Cardiac fibroblast (primary cell): ENCODE measurements at regions not wholly inside any gene's neighbourhood (a gene's known extent, or its start where the extent isn't known, plus 50 kb on each side); places are given as distances from the start of the nearest gene placed in this dataset.

Experiments
- DNase-seq, 2 donors: peaks; one replicate each; pipeline versions ENCODE4 v3.0.0 to v3.0.0-alpha.2; 2010; ENCODE audit warnings: low read depth in 2 of 2
- H3K4me3 ChIP-seq, 2 donors: replicated peaks in 1 of 2; 1 replicate in 1 of 2; 2 replicates in 1 of 2; pipeline ENCODE4 v1.5.1; 2011; ENCODE audit warnings: low read depth in 2 of 2, low read length in 2 of 2, mild to moderate bottlenecking in 2 of 2, moderate library complexity in 1 of 2
- TF ChIP-seq, protein P1 (sequence below): IDR thresholded peaks from one replicate; pipeline ENCODE4 v1.5.1; 2011; ENCODE audit warnings: low read depth, mild to moderate bottlenecking, low read length, inconsistent platforms

DNA sequence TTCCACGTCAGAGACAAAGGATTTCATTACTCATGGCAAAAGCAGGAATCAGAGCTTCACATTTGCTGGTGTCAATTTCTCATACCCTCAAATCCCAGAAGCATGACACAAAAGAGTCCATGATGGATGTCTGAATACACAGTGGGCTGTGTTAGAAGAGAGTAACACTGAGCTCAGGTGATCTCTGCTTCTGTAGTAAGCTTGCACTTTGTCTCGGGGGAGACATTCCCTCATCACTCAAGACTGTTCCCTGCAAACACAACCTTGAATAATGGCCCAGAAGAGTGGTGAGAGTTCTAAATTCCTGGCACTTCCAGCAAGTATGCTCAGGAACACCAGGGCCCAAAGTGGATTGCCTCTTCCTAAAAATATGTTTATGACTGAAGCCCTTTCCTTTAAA, 1787.2 kb upstream of the SEL1L start:
- DNase-seq: no peak
- TF ChIP-seq, protein P1, sequence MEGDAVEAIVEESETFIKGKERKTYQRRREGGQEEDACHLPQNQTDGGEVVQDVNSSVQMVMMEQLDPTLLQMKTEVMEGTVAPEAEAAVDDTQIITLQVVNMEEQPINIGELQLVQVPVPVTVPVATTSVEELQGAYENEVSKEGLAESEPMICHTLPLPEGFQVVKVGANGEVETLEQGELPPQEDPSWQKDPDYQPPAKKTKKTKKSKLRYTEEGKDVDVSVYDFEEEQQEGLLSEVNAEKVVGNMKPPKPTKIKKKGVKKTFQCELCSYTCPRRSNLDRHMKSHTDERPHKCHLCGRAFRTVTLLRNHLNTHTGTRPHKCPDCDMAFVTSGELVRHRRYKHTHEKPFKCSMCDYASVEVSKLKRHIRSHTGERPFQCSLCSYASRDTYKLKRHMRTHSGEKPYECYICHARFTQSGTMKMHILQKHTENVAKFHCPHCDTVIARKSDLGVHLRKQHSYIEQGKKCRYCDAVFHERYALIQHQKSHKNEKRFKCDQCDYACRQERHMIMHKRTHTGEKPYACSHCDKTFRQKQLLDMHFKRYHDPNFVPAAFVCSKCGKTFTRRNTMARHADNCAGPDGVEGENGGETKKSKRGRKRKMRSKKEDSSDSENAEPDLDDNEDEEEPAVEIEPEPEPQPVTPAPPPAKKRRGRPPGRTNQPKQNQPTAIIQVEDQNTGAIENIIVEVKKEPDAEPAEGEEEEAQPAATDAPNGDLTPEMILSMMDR: no peak
- no peak overlapping the region for H3K4me3 ChIP-seq

- TF ChIP-seq, protein P1: no peak
- H3K4me3 ChIP-seq: no peak overlapping the region
- DNase-seq: no peak
Observed at GRCh38 chr14:83331513-83331912, 1797.9 kb upstream of the SEL1L start.

DNA sequence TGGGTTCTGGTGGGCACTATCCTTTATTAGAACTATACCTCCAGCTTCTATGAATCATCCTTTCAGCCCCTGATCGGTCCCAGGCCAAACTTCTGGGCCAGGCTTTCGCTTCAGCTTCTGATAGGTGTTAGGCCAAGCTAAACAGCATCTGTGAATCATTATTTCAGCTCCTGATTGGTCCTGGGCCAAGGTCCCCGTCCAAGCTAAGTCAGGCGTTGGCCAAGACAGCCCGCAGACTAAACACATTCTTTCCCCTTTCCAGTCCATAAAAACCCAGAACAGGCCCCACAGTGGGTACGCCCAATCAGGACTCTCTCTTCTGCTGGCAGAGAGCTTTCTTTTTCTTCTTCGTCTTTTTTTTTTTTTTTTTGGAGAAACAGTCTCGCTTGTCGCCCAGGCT, 1808.9 kb upstream of the SEL1L start:
- TF ChIP-seq, protein P1: no peak
- H3K4me3 ChIP-seq: no peak overlapping the region
- peak in 1 of 2 donors; percentile 4 for DNase-seq

DNA sequence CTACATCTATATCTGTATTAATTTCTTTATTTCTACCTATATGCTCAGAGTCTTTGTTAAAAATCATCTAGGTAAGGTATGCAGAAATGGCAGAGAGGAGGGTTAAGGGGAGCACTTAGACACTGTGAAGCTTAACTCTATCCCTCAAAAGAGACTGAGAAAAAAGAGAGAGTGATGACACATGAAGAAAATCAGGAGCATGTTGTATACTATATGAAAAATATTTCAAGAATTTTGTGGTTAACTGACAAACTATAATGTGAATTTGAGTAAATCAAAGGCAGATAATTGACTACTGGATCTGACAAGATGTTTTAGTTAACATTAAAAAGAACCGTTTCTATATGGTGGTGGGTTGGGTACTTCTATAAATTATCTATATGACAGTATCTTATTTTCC, 1814.2 kb upstream of the SEL1L start:
- TF ChIP-seq, protein P1: no peak
- DNase-seq: no peak
- no peak overlapping the region for H3K4me3 ChIP-seq

DNA sequence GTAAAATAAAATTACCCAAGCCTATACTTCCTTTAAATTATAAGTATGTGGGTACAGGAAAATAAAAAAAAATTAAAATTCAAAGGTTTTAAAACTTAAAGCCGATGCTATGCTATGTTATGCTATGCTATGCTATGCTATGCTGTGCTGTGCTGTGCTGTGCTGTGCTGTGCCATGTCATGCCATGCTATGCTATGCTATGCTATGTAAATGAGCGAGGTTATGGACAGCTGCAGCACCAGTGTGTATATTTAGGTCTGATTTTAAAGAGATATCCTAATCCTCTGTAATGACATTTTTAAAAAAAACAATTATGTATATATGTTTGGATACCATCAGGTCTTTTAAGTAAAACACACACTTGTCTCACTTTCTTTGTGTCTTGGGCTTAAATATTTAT, 1822.0 kb upstream of the SEL1L start:
- no peak overlapping the region for H3K4me3 ChIP-seq
- DNase-seq: no peak
- TF ChIP-seq, protein P1: no peak

DNA sequence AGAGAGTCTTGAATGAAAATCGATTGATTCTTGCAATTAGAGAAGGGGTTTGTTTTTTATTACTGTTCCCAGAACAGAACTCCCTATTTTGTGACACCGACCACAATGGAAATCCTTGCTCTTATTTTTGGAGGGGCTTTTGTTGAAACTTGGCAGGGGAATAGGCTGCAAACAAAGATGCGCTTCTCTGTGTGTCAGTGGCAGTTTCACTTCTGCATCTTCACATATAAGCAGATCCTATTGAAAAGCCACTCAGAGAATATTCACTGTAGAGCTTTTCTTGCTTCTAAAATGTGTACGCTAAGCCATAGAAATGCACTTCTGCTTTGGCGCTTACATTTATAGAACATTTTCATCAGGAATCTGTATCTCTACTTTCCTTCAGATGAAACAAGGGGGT, 1822.4 kb upstream of the SEL1L start:
- TF ChIP-seq, protein P1: no peak
- no peak overlapping the region for H3K4me3 ChIP-seq
- no peak for DNase-seq

GRCh38 chr14:83372271-83372670, 1838.6 kb upstream of the SEL1L start:
- no peak for DNase-seq
- no peak overlapping the region for H3K4me3 ChIP-seq
- TF ChIP-seq, protein P1: no peak
